ENCODE measurements at regions not wholly inside any gene's neighbourhood (a gene's known extent, or its start where the extent isn't known, plus 50 kb on each side); places are given as distances from the start of the nearest gene placed in this dataset.
"Not testable (repeated sequence)": the region's sequence is repeated elsewhere in the genome, so short reads cannot be mapped to it uniquely, and the experiment has no call there.

- Mint-ChIP-seq H3K27ac (no peak overlapping the region), H3K4me3 (no peak overlapping the region), H3K27me3 (peaks cover 40% of the 10 kb centered on the region), H3K4me1 (no peaks in the 10 kb centered on the region), H3K9me3 (ENCODE audit: low read depth) (no peaks in the 10 kb centered on the region), H3K36me3 (no peaks in the 10 kb centered on the region)
- no peak for DNase-seq
- no peak for ATAC-seq
- CTCF ChIA-PET = no interaction called here
These were observed 90.5 kb upstream of the SEM1 start for GRCh38 chr7:96800122-96800521.

DNA sequence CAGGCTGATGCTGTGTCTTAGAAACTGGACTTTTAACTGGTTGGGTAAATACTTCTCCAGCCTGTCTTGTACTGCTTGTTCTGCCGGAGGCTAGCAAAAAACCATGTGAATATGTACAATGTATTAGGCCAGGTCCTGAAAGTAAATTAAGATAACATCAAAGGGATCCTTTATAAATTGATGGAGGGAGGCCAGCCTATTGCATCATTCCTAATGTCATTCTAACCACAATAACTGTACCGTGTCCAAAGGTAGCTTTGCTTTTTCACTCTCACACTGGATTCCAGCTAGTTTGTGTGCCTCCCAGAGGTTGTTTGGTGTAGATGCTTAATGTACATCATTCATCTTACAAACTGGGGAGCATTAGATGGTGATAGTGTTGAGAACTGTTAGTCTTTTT, 91.2 kb upstream of the SEM1 start:
- no peak for ATAC-seq
- H3K4me1 Mint-ChIP-seq = no peaks in the 10 kb centered on the region

GRCh38 chr7:96819111-96819700, 109.6 kb upstream of the SEM1 start:
- Mint-ChIP-seq H3K4me3 (no peak overlapping the region), H3K27ac (no peak overlapping the region)

More for the DNA sequence above, 91.2 kb upstream of the SEM1 start:
- Mint-ChIP-seq H3K36me3 (no peaks in the 10 kb centered on the region), H3K4me3 (no peak overlapping the region), H3K27me3 (peaks cover 46% of the 10 kb centered on the region), H3K27ac (no peak overlapping the region), H3K9me3 (ENCODE audit: low read depth) (no peaks in the 10 kb centered on the region)
- DNase-seq = no peak
- CTCF ChIA-PET = no interaction called here

DNA sequence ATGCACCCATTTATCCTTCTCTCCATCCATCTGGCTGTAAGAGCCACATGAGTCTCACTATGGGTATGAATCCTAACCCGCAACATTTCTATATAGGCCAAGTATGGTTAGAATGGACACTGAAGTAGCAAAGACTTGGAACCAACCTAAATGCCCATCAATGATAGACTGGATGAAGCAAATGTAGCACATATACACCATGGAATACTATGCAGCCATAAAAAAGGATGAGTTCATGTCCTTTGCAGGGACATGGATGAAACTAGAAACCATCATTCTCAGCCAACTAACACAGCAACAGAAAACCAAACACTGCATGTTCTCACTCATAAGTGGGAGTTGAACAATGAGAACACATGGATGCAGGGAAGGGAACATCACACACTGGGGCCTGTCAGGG, 111.5 kb upstream of the SEM1 start:
- H3K9me3 Mint-ChIP-seq (ENCODE audit: low read depth); H3K4me1 Mint-ChIP-seq; CTCF ChIA-PET; H3K27ac Mint-ChIP-seq; H3K4me3 Mint-ChIP-seq; ATAC-seq; H3K36me3 Mint-ChIP-seq; DNase-seq: not testable (repeated sequence)
- peaks cover 49% of the 10 kb centered on the region for H3K27me3 Mint-ChIP-seq

More at GRCh38 chr7:96819111-96819700, 109.6 kb upstream of the SEM1 start:
- ATAC-seq = no peak
- H3K4me1 Mint-ChIP-seq = peaks cover 3% of the 10 kb centered on the region
- CTCF ChIA-PET = no interaction called here
- no peaks in the 10 kb centered on the region for H3K9me3 Mint-ChIP-seq (ENCODE audit: low read depth)
- DNase-seq = no peak
- H3K36me3 Mint-ChIP-seq = no peaks in the 10 kb centered on the region
- H3K27me3 Mint-ChIP-seq = peaks cover 38% of the 10 kb centered on the region

GRCh38 chr7:96822824-96823223, 113.2 kb upstream of the SEM1 start:
- ATAC-seq (no peak), DNase-seq (no peak)
- Mint-ChIP-seq H3K27ac (no peak overlapping the region), H3K9me3 (ENCODE audit: low read depth) (no peaks in the 10 kb centered on the region), H3K4me3 (no peak overlapping the region), H3K36me3 (no peaks in the 10 kb centered on the region), H3K27me3 (peaks cover 54% of the 10 kb centered on the region), H3K4me1 (peaks cover 4% of the 10 kb centered on the region)
- CTCF ChIA-PET = no interaction called here

- no peaks in the 10 kb centered on the region for H3K9me3 Mint-ChIP-seq (ENCODE audit: low read depth)
- H3K4me3 Mint-ChIP-seq = no peak overlapping the region
- peaks cover 4% of the 10 kb centered on the region for H3K4me1 Mint-ChIP-seq
- H3K36me3 Mint-ChIP-seq = no peaks in the 10 kb centered on the region
- CTCF ChIA-PET = no interaction called here
- H3K27ac Mint-ChIP-seq = no peak overlapping the region
- no peak for DNase-seq
- H3K27me3 Mint-ChIP-seq = peaks cover 57% of the 10 kb centered on the region
- ATAC-seq = no peak
These were observed 113.6 kb upstream of the SEM1 start for GRCh38 chr7:96823274-96823673.

- no peaks in the 10 kb centered on the region for H3K9me3 Mint-ChIP-seq (ENCODE audit: low read depth)
- no peak for ATAC-seq
These were observed 115.0 kb upstream of the SEM1 start for GRCh38 chr7:96824686-96825085.

GRCh38 chr7:96825285-96825684, 115.6 kb upstream of the SEM1 start:
- Mint-ChIP-seq H3K9me3 (ENCODE audit: low read depth) (no peaks in the 10 kb centered on the region), H3K27ac (no peak overlapping the region), H3K4me1 (peaks cover 10% of the 10 kb centered on the region), H3K4me3 (no peak overlapping the region), H3K27me3 (peaks cover 56% of the 10 kb centered on the region), H3K36me3 (peaks cover 4% of the 10 kb centered on the region)
- ATAC-seq (no peak), DNase-seq (no peak)
- CTCF ChIA-PET = no interaction called here

More at GRCh38 chr7:96824686-96825085, 115.0 kb upstream of the SEM1 start:
- H3K27ac Mint-ChIP-seq = no peak overlapping the region
- H3K4me3 Mint-ChIP-seq = no peak overlapping the region
- H3K27me3 Mint-ChIP-seq = peaks cover 56% of the 10 kb centered on the region
- peaks cover 2% of the 10 kb centered on the region for H3K36me3 Mint-ChIP-seq
- H3K4me1 Mint-ChIP-seq = peaks cover 8% of the 10 kb centered on the region
- DNase-seq = no peak
- CTCF ChIA-PET = no interaction called here

GRCh38 chr7:96826089-96826488, 116.4 kb upstream of the SEM1 start:
- no peak for DNase-seq
- no peak overlapping the region for H3K4me3 Mint-ChIP-seq
- H3K27me3 Mint-ChIP-seq = peaks cover 58% of the 10 kb centered on the region
- peaks cover 4% of the 10 kb centered on the region for H3K36me3 Mint-ChIP-seq
- no peak for ATAC-seq
- no peak overlapping the region for H3K27ac Mint-ChIP-seq
- H3K4me1 Mint-ChIP-seq = peaks cover 10% of the 10 kb centered on the region
- no peaks in the 10 kb centered on the region for H3K9me3 Mint-ChIP-seq (ENCODE audit: low read depth)
- CTCF ChIA-PET = no interaction called here

DNA sequence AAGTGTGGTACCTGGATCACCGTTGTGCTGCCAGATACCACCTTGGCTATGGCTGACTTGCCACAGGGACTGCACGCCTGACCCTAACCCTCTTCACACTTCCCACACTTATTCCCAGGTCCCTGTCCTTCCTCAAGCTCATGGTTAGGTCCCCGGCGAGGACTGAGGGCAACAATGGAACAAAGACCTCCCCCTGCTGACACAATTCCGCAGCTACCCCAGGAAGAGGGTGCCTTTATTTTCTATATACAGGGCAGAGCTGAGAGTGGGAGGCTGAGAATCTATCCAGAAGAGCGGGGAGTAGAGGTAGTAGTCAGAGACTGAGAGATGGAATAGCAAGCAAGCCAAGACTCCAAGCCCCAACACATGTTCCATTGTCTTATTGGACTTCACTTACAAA, 118.1 kb upstream of the SEM1 start:
- Mint-ChIP-seq H3K36me3 (peaks cover 4% of the 10 kb centered on the region), H3K4me1 (peaks cover 10% of the 10 kb centered on the region), H3K27me3 (peaks cover 62% of the 10 kb centered on the region), H3K9me3 (ENCODE audit: low read depth) (no peaks in the 10 kb centered on the region), H3K4me3 (no peak overlapping the region), H3K27ac (no peak overlapping the region)
- DNase-seq (no peak), ATAC-seq (no peak)
- CTCF ChIA-PET = no interaction called here

- CTCF ChIA-PET; ATAC-seq; H3K27ac Mint-ChIP-seq; H3K4me1 Mint-ChIP-seq; H3K4me3 Mint-ChIP-seq; H3K9me3 Mint-ChIP-seq (ENCODE audit: low read depth); H3K36me3 Mint-ChIP-seq; DNase-seq: not testable (repeated sequence)
- peaks cover 59% of the 10 kb centered on the region for H3K27me3 Mint-ChIP-seq
These were observed 119.5 kb upstream of the SEM1 start for GRCh38 chr7:96829121-96829520.

- H3K9me3 Mint-ChIP-seq (ENCODE audit: low read depth) = no peaks in the 10 kb centered on the region
- CTCF ChIA-PET = no interaction called here
- H3K36me3 Mint-ChIP-seq = peaks cover 4% of the 10 kb centered on the region
- DNase-seq = no peak
- H3K27ac Mint-ChIP-seq = no peak overlapping the region
- ATAC-seq = no peak
- peaks cover 8% of the 10 kb centered on the region for H3K4me1 Mint-ChIP-seq
- H3K27me3 Mint-ChIP-seq = peaks cover 62% of the 10 kb centered on the region
- H3K4me3 Mint-ChIP-seq = no peak overlapping the region
These were observed 121.8 kb upstream of the SEM1 start for GRCh38 chr7:96831446-96831845.

- CTCF ChIA-PET = no interaction called here
- no peak overlapping the region for H3K27ac Mint-ChIP-seq
- H3K36me3 Mint-ChIP-seq = peaks cover 4% of the 10 kb centered on the region
- H3K4me3 Mint-ChIP-seq = no peak overlapping the region
- no peaks in the 10 kb centered on the region for H3K9me3 Mint-ChIP-seq (ENCODE audit: low read depth)
- no peak for ATAC-seq
- H3K27me3 Mint-ChIP-seq = peaks cover 60% of the 10 kb centered on the region
- H3K4me1 Mint-ChIP-seq = peaks cover 14% of the 10 kb centered on the region
- no peak for DNase-seq
These were observed 122.5 kb upstream of the SEM1 start for GRCh38 chr7:96832092-96832662.

GRCh38 chr7:96833676-96834453, 124.2 kb upstream of the SEM1 start:
- H3K9me3 Mint-ChIP-seq (ENCODE audit: low read depth) = peaks cover 2% of the 10 kb centered on the region
- CTCF ChIA-PET = no interaction called here
- no peak overlapping the region for H3K27ac Mint-ChIP-seq
- ATAC-seq (no peak), DNase-seq (no peak)
- H3K4me1 Mint-ChIP-seq = peaks cover 31% of the 10 kb centered on the region
- H3K4me3 Mint-ChIP-seq = no peak overlapping the region
- H3K27me3 Mint-ChIP-seq = peaks cover 66% of the 10 kb centered on the region
- H3K36me3 Mint-ChIP-seq = peaks cover 5% of the 10 kb centered on the region

All from activated CD8-positive, alpha-beta memory T cell treated with anti-CD3 and anti-CD28 coated beads, Interleukin-2, amount 10 ng/mL, durations not matched to agents 7 days and 5 days (primary cell).